HG03521 (cell line): ENCODE measurements at regions not wholly inside any gene's neighbourhood (a gene's known extent, or its start where the extent isn't known, plus 50 kb on each side); places are given as distances from the start of the nearest gene placed in this dataset.

Experiments used
- ATAC-seq: cut with Tn5 transposase; IDR thresholded peaks from one replicate; pipeline ENCODE4 v1.9.1; 2021; ENCODE audit warnings: mild to moderate bottlenecking, moderate library complexity; ENCODE audit not compliant: unreplicated experiment

- no peak for ATAC-seq
These were observed 124.5 kb upstream of the THY1 start for GRCh38 chr11:119547511-119547910.

- no peak for ATAC-seq
These were observed 123.3 kb upstream of the THY1 start for GRCh38 chr11:119545978-119546915.

- no peak for ATAC-seq
These were observed 117.6 kb upstream of the THY1 start for GRCh38 chr11:119540370-119541125.

- ATAC-seq, result no peak
These were observed 116.6 kb upstream of the THY1 start for GRCh38 chr11:119539583-119539982.

- ATAC-seq, result no peak
These were observed 115.8 kb upstream of the THY1 start for GRCh38 chr11:119538753-119539152.

- no peak for ATAC-seq
These were observed 114.6 kb upstream of the THY1 start for GRCh38 chr11:119537306-119538253.

- no peak for ATAC-seq
These were observed 113.8 kb upstream of the THY1 start for GRCh38 chr11:119536801-119537200.

GRCh38 chr11:119533921-119534736 lies 111.2 kb upstream of the THY1 start:
- ATAC-seq, result no peak

- no peak for ATAC-seq
These were observed 110.5 kb upstream of the THY1 start for GRCh38 chr11:119533462-119533861.

- ATAC-seq, result no peak
These were observed 109.6 kb upstream of the THY1 start for GRCh38 chr11:119532551-119532950.

- ATAC-seq, result no peak
These were observed 108.7 kb upstream of the THY1 start for GRCh38 chr11:119531623-119532022.

GRCh38 chr11:119531056-119531455 lies 108.1 kb upstream of the THY1 start:
- no peak for ATAC-seq

- ATAC-seq, result no peak
These were observed 107.5 kb upstream of the THY1 start for GRCh38 chr11:119530509-119530908.

GRCh38 chr11:119529936-119530335 lies 107.0 kb upstream of the THY1 start:
- ATAC-seq, result no peak

GRCh38 chr11:119529063-119529845 lies 106.3 kb upstream of the THY1 start:
- no peak for ATAC-seq

GRCh38 chr11:119525867-119526196 lies 102.9 kb upstream of the THY1 start:
- no peak for ATAC-seq

GRCh38 chr11:119525180-119525866 lies 102.4 kb upstream of the THY1 start:
- ATAC-seq, result no peak

- ATAC-seq, result no peak
These were observed 100.7 kb upstream of the THY1 start for GRCh38 chr11:119523539-119524157.
